ENCODE measurements at regions not wholly inside any gene's neighbourhood (a gene's known extent, or its start where the extent isn't known, plus 50 kb on each side); places are given as distances from the start of the nearest gene placed in this dataset.
A peak's percentile ranks its signal among the peaks of the same experiment; 100 is the strongest.

- no peak for DNase-seq (ENCODE audit: low read depth, low spot score)
Observed at GRCh38 chr13:32861304-32861703, 154.9 kb upstream of the KL start.

GRCh38 chr13:32863596-32863995, 152.6 kb upstream of the KL start:
- no peak for DNase-seq (ENCODE audit: low read depth, low spot score)

- no peak for DNase-seq (ENCODE audit: low read depth, low spot score)
Observed at GRCh38 chr13:32866921-32867320, 149.3 kb upstream of the KL start.

- no peak for DNase-seq (ENCODE audit: low read depth, low spot score)
Observed at GRCh38 chr13:32877491-32877890, 138.7 kb upstream of the KL start.

- DNase-seq (ENCODE audit: low read depth, low spot score): no peak
Observed at GRCh38 chr13:32878163-32878562, 138.1 kb upstream of the KL start.

- DNase-seq (ENCODE audit: low read depth, low spot score): no peak
Observed at GRCh38 chr13:32880636-32881035, 135.6 kb upstream of the KL start.

GRCh38 chr13:32881074-32881776, 135.0 kb upstream of the KL start:
- DNase-seq (ENCODE audit: low read depth, low spot score): no peak

GRCh38 chr13:32881777-32882145, 134.5 kb upstream of the KL start:
- DNase-seq (ENCODE audit: low read depth, low spot score): no peak

- DNase-seq (ENCODE audit: low read depth, low spot score): no peak
Observed at GRCh38 chr13:32882691-32883090, 133.5 kb upstream of the KL start.

GRCh38 chr13:32883474-32883873, 132.7 kb upstream of the KL start:
- no peak for DNase-seq (ENCODE audit: low read depth, low spot score)

GRCh38 chr13:32887617-32888016, 128.6 kb upstream of the KL start:
- DNase-seq (ENCODE audit: low read depth, low spot score): no peak

GRCh38 chr13:32889986-32890565, 126.1 kb upstream of the KL start:
- no peak for DNase-seq (ENCODE audit: low read depth, low spot score)

GRCh38 chr13:32893176-32893575, 123.0 kb upstream of the KL start:
- no peak for DNase-seq (ENCODE audit: low read depth, low spot score)

- DNase-seq (ENCODE audit: low read depth, low spot score): no peak
Observed at GRCh38 chr13:32894589-32895001, 121.6 kb upstream of the KL start.

GRCh38 chr13:32895296-32895695, 120.9 kb upstream of the KL start:
- no peak for DNase-seq (ENCODE audit: low read depth, low spot score)

GRCh38 chr13:32897296-32897695, 118.9 kb upstream of the KL start:
- no peak for DNase-seq (ENCODE audit: low read depth, low spot score)

GRCh38 chr13:32902029-32902780, 114.0 kb upstream of the KL start:
- no peak for DNase-seq (ENCODE audit: low read depth, low spot score)

- peak; percentile 5 for DNase-seq (ENCODE audit: low read depth, low spot score)
Observed at GRCh38 chr13:32902874-32903273, 113.3 kb upstream of the KL start.

- no peak for DNase-seq (ENCODE audit: low read depth, low spot score)
Observed at GRCh38 chr13:32903720-32904119, 112.5 kb upstream of the KL start.

- no peak for DNase-seq (ENCODE audit: low read depth, low spot score)
Observed at GRCh38 chr13:32904266-32904665, 112.0 kb upstream of the KL start.

GRCh38 chr13:32905063-32905863, 111.0 kb upstream of the KL start:
- peak; percentile 12 for DNase-seq (ENCODE audit: low read depth, low spot score)

- no peak for DNase-seq (ENCODE audit: low read depth, low spot score)
Observed at GRCh38 chr13:32905864-32906180, 110.4 kb upstream of the KL start.

Measured in iPS DF 19.7 (cell line).